Keratinocyte (primary cell): ENCODE measurements at regions not wholly inside any gene's neighbourhood (a gene's known extent, or its start where the extent isn't known, plus 50 kb on each side); places are given as distances from the start of the nearest gene placed in this dataset.

ENCODE experiments used
- DNase-seq: peaks from one replicate; pipeline ENCODE4 v3.0.0-alpha.2; 2011; ENCODE audit warnings: low read depth, missing footprints, low spot score
- FAIRE-seq: peaks from 2 replicates; lab custom pipeline; 2011; peaks lifted over from hg19 to GRCh38; lab: Jason Lieb, UNC
- H2AFZ ChIP-seq: 2 replicates; pipeline ENCODE4 v1.6.0; 2012; ENCODE audit warnings: low read length, control low read depth, inconsistent platforms; ENCODE audit not compliant: control insufficient read depth
- H3K27ac ChIP-seq: 2 replicates; pipeline ENCODE4 v1.5.1; 2011; ENCODE audit warnings: low read length; ENCODE audit not compliant: control insufficient read depth, insufficient read depth
- H3K27me3 ChIP-seq: 3 replicates; pipeline ENCODE4 v1.6.0; 2011; ENCODE audit warnings: low read length; ENCODE audit not compliant: control insufficient read depth, insufficient read depth; ENCODE audit errors: extremely low read depth
- H3K36me3 ChIP-seq, 2 experiments: 2 replicates in 1 of 2; 3 replicates in 1 of 2; pipeline ENCODE4 v1.5.1; 2011; ENCODE audit warnings: low read length in 2 of 2, mild to moderate bottlenecking in 1 of 2; ENCODE audit not compliant: control insufficient read depth in 2 of 2, insufficient read depth in 2 of 2; ENCODE audit errors: extremely low read depth in 1 of 2
- H3K4me1 ChIP-seq: 3 replicates; pipeline ENCODE4 v1.5.1; 2011; ENCODE audit warnings: low read length; ENCODE audit not compliant: control insufficient read depth, insufficient read depth; ENCODE audit errors: extremely low read depth
- H3K4me2 ChIP-seq: 3 replicates; pipeline ENCODE4 v1.6.0; 2011; ENCODE audit warnings: low read depth, low read length; ENCODE audit not compliant: control insufficient read depth, insufficient read depth; ENCODE audit errors: extremely low read depth
- H3K4me3 ChIP-seq, 3 experiments: fragments of 200-600 bp in 1 of 3; sonication (generic) in 1 of 3; 2 replicates in 2 of 3; 3 replicates in 1 of 3; pipeline ENCODE4 v1.5.1; 2011 to 2016; ENCODE audit warnings: low read length in 3 of 3, mild to moderate bottlenecking in 3 of 3, control low read depth in 2 of 3, inconsistent platforms in 1 of 3, low read depth in 1 of 3, mixed read lengths in 1 of 3, mixed run types in 1 of 3, moderate library complexity in 1 of 3; ENCODE audit not compliant: control insufficient read depth in 2 of 3, insufficient read depth in 2 of 3; ENCODE audit errors: extremely low read depth in 1 of 3
- H3K79me2 ChIP-seq: 2 replicates; pipeline ENCODE4 v1.6.0; 2012; ENCODE audit warnings: low read length; ENCODE audit not compliant: control insufficient read depth, insufficient read depth
- H3K9ac ChIP-seq: 3 replicates; pipeline ENCODE4 v1.6.0; 2011; ENCODE audit warnings: low read length; ENCODE audit not compliant: control insufficient read depth, insufficient read depth; ENCODE audit errors: extremely low read depth
- H3K9me1 ChIP-seq: 3 replicates; pipeline ENCODE4 v1.6.0; 2011; ENCODE audit warnings: low read length; ENCODE audit not compliant: control insufficient read depth, insufficient read depth; ENCODE audit errors: extremely low read depth
- H3K9me3 ChIP-seq: 2 replicates; pipeline ENCODE4 v1.5.1; 2012; ENCODE audit warnings: low read depth, low read length; ENCODE audit not compliant: control insufficient read depth
- H4K20me1 ChIP-seq: 3 replicates; pipeline ENCODE4 v1.6.0; 2011; ENCODE audit warnings: low read length; ENCODE audit not compliant: control insufficient read depth, insufficient read depth; ENCODE audit errors: extremely low read depth
- CTCF ChIP-seq, 3 experiments: IDR thresholded peaks in 1 of 3; conservative IDR thresholded peaks in 1 of 3; optimal IDR thresholded peaks in 1 of 3; 2 replicates in 2 of 3; 3 replicates in 1 of 3; pipeline versions ENCODE3 to v1.5.1; 2011; ENCODE audit warnings: low read length in 3 of 3, mild to moderate bottlenecking in 3 of 3, moderate library complexity in 2 of 3, control low read depth in 1 of 3, inconsistent platforms in 1 of 3; ENCODE audit not compliant: insufficient read depth in 2 of 3; ENCODE audit errors: extremely low read depth in 1 of 3
- EZH2 ChIP-seq: IDR thresholded peaks from one replicate; pipeline ENCODE4 v1.6.1; 2012; ENCODE audit warnings: inconsistent platforms, mild to moderate bottlenecking, low read length, moderate library complexity
- dilution Hi-C: fragments of 300-500 bp; cut with MboI; formaldehyde crosslinking; loops from one replicate; pipeline ENCODE4 v1.7.0; 2020; ENCODE audit warnings: low sequenced_read_pairs; ENCODE audit not compliant: extremely low pct_ligation_motif_present

GRCh38 chr18:66731890-66732289 lies 128.0 kb upstream of the CDH19 start:
- Histone ChIP-seq H3K79me2 (no peaks in the 10 kb centered on the region), H3K27me3 (no peaks in the 10 kb centered on the region), H3K36me3 (no peaks in the 10 kb centered on the region), H3K4me2 (no peak overlapping the region), H3K4me1 (no peaks in the 10 kb centered on the region), H3K9me1 (no peaks in the 10 kb centered on the region), H4K20me1 (no peaks in the 10 kb centered on the region), H3K4me3 (no peak overlapping the region), H3K9me3 (no peaks in the 10 kb centered on the region), H2AFZ (no peak overlapping the region), H3K9ac (no peak overlapping the region), H3K27ac (no peak overlapping the region)
- no peak for FAIRE-seq
- no peak for DNase-seq
- dilution Hi-C loops, result no loop called here
- TF ChIP-seq CTCF (optimal IDR thresholded peaks at IDR 0.05 in 1 of 3, IDR thresholded peaks at IDR 0.05 in 1 of 3, conservative IDR thresholded peaks at IDR 0.05 in 1 of 3; ENCODE audit: extremely low read depth in 1 of 3, insufficient read depth in 2 of 3, low read length in 3 of 3), result no peak
- TF ChIP-seq EZH2, result no peak

- no peaks in the 10 kb centered on the region for H3K9me3 ChIP-seq
- FAIRE-seq (no peak), DNase-seq (no peak)
- no peaks in the 10 kb centered on the region for H3K79me2 ChIP-seq
- no peak overlapping the region for H3K4me3 ChIP-seq
- no peak overlapping the region for H2AFZ ChIP-seq
- no peaks in the 10 kb centered on the region for H3K9me1 ChIP-seq
- no peaks in the 10 kb centered on the region for H3K4me1 ChIP-seq
- no peak overlapping the region for H3K27ac ChIP-seq
- H3K9ac ChIP-seq, result no peak overlapping the region
- H3K36me3 ChIP-seq, result no peaks in the 10 kb centered on the region
- H3K4me2 ChIP-seq, result no peak overlapping the region
- no peaks in the 10 kb centered on the region for H4K20me1 ChIP-seq
- no peak for TF ChIP-seq CTCF (optimal IDR thresholded peaks at IDR 0.05 in 1 of 3, IDR thresholded peaks at IDR 0.05 in 1 of 3, conservative IDR thresholded peaks at IDR 0.05 in 1 of 3; ENCODE audit: extremely low read depth in 1 of 3, insufficient read depth in 2 of 3, low read length in 3 of 3)
- no peak for TF ChIP-seq EZH2
- dilution Hi-C loops, result no loop called here
- H3K27me3 ChIP-seq, result no peaks in the 10 kb centered on the region
Observed at GRCh38 chr18:66729442-66730239, 125.8 kb upstream of the CDH19 start.
